ENCODE measurements at regions not wholly inside any gene's neighbourhood (a gene's known extent, or its start where the extent isn't known, plus 50 kb on each side); places are given as distances from the start of the nearest gene placed in this dataset.

DNA sequence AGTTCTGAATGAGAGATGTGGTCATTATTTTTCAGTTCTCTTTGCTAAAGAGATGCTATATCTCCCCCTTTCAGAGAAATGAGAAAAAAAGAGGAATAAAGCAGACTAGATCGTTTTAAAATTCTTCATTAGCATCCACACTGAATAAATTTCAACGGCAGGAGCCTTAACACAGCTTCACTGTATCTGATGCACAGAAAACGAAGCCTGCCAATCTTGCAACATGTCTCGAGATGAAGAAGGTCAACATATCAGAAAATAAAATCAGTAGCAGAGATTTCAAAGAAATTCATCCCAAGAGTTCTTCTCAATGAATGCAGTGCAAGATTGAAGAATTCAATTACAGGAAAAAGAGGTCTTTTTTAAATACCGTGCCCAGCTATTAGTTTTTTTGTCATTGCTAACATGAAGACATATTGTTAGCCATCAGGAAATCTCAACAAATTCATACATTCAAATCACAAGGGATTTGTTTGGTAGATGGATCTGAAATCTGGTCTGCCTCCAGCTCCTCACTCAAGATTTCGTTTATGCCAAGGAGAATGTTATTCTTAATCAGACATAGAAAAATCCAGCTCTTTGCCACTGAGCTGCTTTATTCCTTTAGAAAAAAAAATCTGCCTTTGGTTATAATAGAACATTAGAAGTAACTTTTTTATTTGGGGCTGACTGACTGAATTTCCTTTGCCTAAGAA is 76.4 kb upstream of the DAB1 start:
- Histone ChIP-seq H3K4me3 (no peak overlapping the region), H3K36me3 (no peaks in the 10 kb centered on the region), H3K4me1 (no peaks in the 10 kb centered on the region), H3K9me3 (no peaks in the 10 kb centered on the region), H3K27ac (no peak overlapping the region), H3K27me3 (no peaks in the 10 kb centered on the region)
- intact Hi-C loops (cut with DNase I), result no loop called here
- TF ChIP-seq POLR2A (IDR thresholded peaks at IDR 0.05), result no peak
- TF ChIP-seq, protein P1, sequence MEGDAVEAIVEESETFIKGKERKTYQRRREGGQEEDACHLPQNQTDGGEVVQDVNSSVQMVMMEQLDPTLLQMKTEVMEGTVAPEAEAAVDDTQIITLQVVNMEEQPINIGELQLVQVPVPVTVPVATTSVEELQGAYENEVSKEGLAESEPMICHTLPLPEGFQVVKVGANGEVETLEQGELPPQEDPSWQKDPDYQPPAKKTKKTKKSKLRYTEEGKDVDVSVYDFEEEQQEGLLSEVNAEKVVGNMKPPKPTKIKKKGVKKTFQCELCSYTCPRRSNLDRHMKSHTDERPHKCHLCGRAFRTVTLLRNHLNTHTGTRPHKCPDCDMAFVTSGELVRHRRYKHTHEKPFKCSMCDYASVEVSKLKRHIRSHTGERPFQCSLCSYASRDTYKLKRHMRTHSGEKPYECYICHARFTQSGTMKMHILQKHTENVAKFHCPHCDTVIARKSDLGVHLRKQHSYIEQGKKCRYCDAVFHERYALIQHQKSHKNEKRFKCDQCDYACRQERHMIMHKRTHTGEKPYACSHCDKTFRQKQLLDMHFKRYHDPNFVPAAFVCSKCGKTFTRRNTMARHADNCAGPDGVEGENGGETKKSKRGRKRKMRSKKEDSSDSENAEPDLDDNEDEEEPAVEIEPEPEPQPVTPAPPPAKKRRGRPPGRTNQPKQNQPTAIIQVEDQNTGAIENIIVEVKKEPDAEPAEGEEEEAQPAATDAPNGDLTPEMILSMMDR (IDR thresholded peaks at IDR 0.05), result no peak
- WGBS (ENCODE audit: insufficient coverage, low coverage, low lambda C conversion rate, missing lambda C conversion rate), result 59% methylated on average over 6 of the region's 6 CpGs
- DNase-seq (no peak), ATAC-seq (no peak)

DNA sequence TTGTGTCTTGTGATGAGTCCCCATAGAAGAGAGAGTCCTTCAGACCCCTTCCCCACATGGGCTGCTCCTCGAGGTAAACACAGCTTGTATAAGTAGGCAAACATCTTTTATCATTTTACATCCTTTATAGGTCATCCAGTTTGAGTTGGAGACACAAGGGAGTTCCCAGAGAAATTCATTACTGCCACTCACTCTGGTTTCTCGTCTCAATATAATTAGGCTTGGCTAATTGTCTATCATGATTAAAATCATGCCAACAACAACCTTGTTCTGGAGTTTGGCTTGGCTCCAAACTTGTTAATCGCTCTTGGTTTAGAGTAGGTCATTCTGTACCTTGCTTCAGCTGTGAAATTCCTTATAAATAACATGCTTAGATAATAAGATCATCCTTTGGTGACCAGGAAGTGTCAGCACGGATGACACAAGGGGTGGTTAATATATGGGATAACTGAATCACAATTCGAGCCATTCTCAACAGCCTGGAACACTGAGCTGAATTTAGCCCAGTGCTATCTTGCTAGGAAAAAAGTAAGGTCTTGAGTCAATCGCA is 70.7 kb upstream of the DAB1 start:
- 36% methylated on average over 6 of the region's 6 CpGs for WGBS (ENCODE audit: insufficient coverage, low coverage, low lambda C conversion rate, missing lambda C conversion rate)
- H3K4me3 ChIP-seq, result no peak overlapping the region
- H3K4me1 ChIP-seq, result no peaks in the 10 kb centered on the region
- intact Hi-C loops (cut with DNase I), result no loop called here
- H3K27ac ChIP-seq, result no peak overlapping the region
- no peak for DNase-seq
- no peaks in the 10 kb centered on the region for H3K27me3 ChIP-seq
- TF ChIP-seq, protein P1 (IDR thresholded peaks at IDR 0.05), result no peak
- no peak for TF ChIP-seq POLR2A (IDR thresholded peaks at IDR 0.05)
- ATAC-seq, result no peak
- H3K36me3 ChIP-seq, result no peaks in the 10 kb centered on the region
- no peaks in the 10 kb centered on the region for H3K9me3 ChIP-seq

DNA sequence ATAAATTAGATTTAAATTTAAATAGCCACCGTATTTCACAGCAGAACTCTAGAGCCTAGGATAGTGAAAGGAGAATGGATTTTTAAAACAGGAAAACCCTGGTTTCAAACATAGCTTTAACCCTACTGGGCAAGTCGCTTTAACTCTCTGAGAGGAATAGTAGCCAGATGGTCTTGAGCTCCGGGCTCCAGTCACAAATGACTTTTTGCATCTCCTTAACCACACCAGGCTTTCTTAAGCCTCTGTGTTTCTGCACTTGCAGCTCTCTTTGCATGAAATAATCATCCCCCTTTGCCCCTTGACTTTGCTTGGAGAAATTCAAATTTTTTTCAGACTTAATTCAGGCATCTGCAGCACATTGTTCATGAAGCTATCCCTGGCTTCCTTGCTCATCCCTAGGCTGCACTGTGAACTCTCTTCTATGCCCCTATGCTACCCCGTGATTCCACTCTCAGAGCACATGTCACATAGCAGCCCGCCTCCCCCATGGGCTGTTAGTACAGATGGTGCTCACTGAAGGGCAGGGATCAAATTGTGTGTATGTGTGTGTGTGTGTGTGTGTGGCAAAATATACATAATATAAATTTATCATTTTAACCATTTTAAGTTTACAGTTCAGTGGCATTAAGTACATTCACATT is 68.8 kb upstream of the DAB1 start:
- intact Hi-C loops (cut with DNase I), result no loop called here
- H3K36me3 ChIP-seq, result no peaks in the 10 kb centered on the region
- ATAC-seq (no peak), DNase-seq (no peak)
- no peaks in the 10 kb centered on the region for H3K4me1 ChIP-seq
- H3K27me3 ChIP-seq, result no peaks in the 10 kb centered on the region
- no peaks in the 10 kb centered on the region for H3K9me3 ChIP-seq
- WGBS (ENCODE audit: insufficient coverage, low coverage, low lambda C conversion rate, missing lambda C conversion rate), result 60% methylated on average over 5 of the region's 5 CpGs
- TF ChIP-seq, protein P1 (IDR thresholded peaks at IDR 0.05), result no peak
- TF ChIP-seq POLR2A (IDR thresholded peaks at IDR 0.05), result no peak
- H3K4me3 ChIP-seq, result no peak overlapping the region
- H3K27ac ChIP-seq, result no peak overlapping the region

DNA sequence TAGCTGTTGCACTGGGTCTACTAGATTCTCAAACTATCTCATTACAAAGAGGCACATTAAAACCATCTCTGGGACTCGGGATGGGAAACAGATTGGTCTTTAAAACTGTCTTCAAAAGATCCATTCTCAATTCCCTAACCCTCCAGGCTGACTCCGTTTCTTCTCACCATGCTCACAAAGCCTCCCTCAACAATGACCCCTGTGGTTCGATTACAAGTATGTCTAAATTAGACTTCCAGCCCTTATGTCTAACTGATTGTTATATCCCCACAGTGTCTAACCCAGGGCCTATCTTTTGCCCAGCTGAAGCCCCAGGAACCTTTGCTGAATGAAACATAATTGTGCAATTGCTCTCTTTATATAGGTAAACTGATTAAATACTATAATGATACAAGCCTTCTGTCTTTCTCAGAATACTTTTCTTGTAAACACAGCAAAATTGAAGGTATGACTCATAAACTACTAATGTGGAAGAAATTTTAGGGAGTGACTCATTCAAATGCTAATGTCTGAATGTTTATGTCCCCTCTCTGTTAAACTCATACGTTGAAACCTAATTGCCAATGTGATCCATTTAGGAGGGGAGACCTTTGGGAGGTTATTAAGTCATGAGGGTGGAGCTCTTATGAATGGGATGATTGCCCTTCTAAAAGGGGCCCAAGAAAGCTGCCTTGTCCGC is 65.6 kb upstream of the DAB1 start:
- H3K27me3 ChIP-seq, result no peaks in the 10 kb centered on the region
- no peaks in the 10 kb centered on the region for H3K4me1 ChIP-seq
- TF ChIP-seq, protein P1 (IDR thresholded peaks at IDR 0.05), result no peak
- no peak for TF ChIP-seq POLR2A (IDR thresholded peaks at IDR 0.05)
- DNase-seq (no peak), ATAC-seq (no peak)
- intact Hi-C loops (cut with DNase I), result no loop called here
- H3K36me3 ChIP-seq, result no peaks in the 10 kb centered on the region
- no peak overlapping the region for H3K4me3 ChIP-seq
- H3K9me3 ChIP-seq, result no peaks in the 10 kb centered on the region
- 66% methylated on average over 5 of the region's 5 CpGs for WGBS (ENCODE audit: insufficient coverage, low coverage, low lambda C conversion rate, missing lambda C conversion rate)
- H3K27ac ChIP-seq, result no peak overlapping the region
